ENCODE measurements at regions not wholly inside any gene's neighbourhood (a gene's known extent, or its start where the extent isn't known, plus 50 kb on each side); places are given as distances from the start of the nearest gene placed in this dataset.

- POLR2A ChIA-PET: no interaction called here
- CTCF ChIA-PET: no interaction called here
- no peak overlapping the region for H3K27ac ChIP-seq (ENCODE audit: low read depth, low read length)
Measured at GRCh38 chr7:46169384-46169755, 248.3 kb upstream of the IGFBP3 start.

GRCh38 chr7:46168671-46169383 lies 247.8 kb upstream of the IGFBP3 start:
- ChIA-PET CTCF (interaction anchor here (1.4 kb wide), 1 partner anchor 246 kb away, joined by 5 read pairs; no protein-coding TSS in a partner anchor), POLR2A (no interaction called here)
- no peak for DNase-seq (ENCODE audit: low read depth, low spot score)

More at GRCh38 chr7:46169384-46169755, 248.3 kb upstream of the IGFBP3 start:
- Histone ChIP-seq H3K9me3 (ENCODE audit: control insufficient read depth, insufficient read depth, low read length) (no peaks in the 10 kb centered on the region), H3K27me3 (ENCODE audit: control insufficient read depth, insufficient read depth, low read length) (no peaks in the 10 kb centered on the region), H3K4me3 (ENCODE audit: low read depth, low read length) (no peak overlapping the region)
- no peak for TF ChIP-seq CTCF (IDR thresholded peaks at IDR 0.05; ENCODE audit: low read depth, low read length)
- DNase-seq (ENCODE audit: low read depth, low spot score): no peak

GRCh38 chr7:46168231-46168630 lies 247.2 kb upstream of the IGFBP3 start:
- Histone ChIP-seq H3K4me3 (ENCODE audit: low read depth, low read length) (no peak overlapping the region), H3K27me3 (ENCODE audit: control insufficient read depth, insufficient read depth, low read length) (no peaks in the 10 kb centered on the region), H3K27ac (ENCODE audit: low read depth, low read length) (no peak overlapping the region), H3K9me3 (ENCODE audit: control insufficient read depth, insufficient read depth, low read length) (no peaks in the 10 kb centered on the region)
- no peak for DNase-seq (ENCODE audit: low read depth, low spot score)
- CTCF ChIA-PET: interaction anchor here (1.4 kb wide), 1 partner anchor 246 kb away, joined by 5 read pairs; no protein-coding TSS in a partner anchor
- POLR2A ChIA-PET: no interaction called here
- no peak for TF ChIP-seq CTCF (IDR thresholded peaks at IDR 0.05; ENCODE audit: low read depth, low read length)

More at GRCh38 chr7:46168671-46169383, 247.8 kb upstream of the IGFBP3 start:
- Histone ChIP-seq H3K27me3 (ENCODE audit: control insufficient read depth, insufficient read depth, low read length) (no peaks in the 10 kb centered on the region), H3K4me3 (ENCODE audit: low read depth, low read length) (no peak overlapping the region), H3K9me3 (ENCODE audit: control insufficient read depth, insufficient read depth, low read length) (no peaks in the 10 kb centered on the region), H3K27ac (ENCODE audit: low read depth, low read length) (no peak overlapping the region)
- TF ChIP-seq CTCF (IDR thresholded peaks at IDR 0.05; ENCODE audit: low read depth, low read length): no peak

- no peak for TF ChIP-seq CTCF (IDR thresholded peaks at IDR 0.05; ENCODE audit: low read depth, low read length)
- H3K4me3 ChIP-seq (ENCODE audit: low read depth, low read length): no peak overlapping the region
- POLR2A ChIA-PET: no interaction called here
- H3K9me3 ChIP-seq (ENCODE audit: control insufficient read depth, insufficient read depth, low read length): no peaks in the 10 kb centered on the region
- H3K27me3 ChIP-seq (ENCODE audit: control insufficient read depth, insufficient read depth, low read length): no peaks in the 10 kb centered on the region
- DNase-seq (ENCODE audit: low read depth, low spot score): no peak
- no peak overlapping the region for H3K27ac ChIP-seq (ENCODE audit: low read depth, low read length)
- CTCF ChIA-PET: no interaction called here
Measured at GRCh38 chr7:46165276-46165675, 244.2 kb upstream of the IGFBP3 start.

GRCh38 chr7:46164629-46165028 lies 243.6 kb upstream of the IGFBP3 start:
- CTCF ChIA-PET: no interaction called here

More at GRCh38 chr7:46164629-46165028, 243.6 kb upstream of the IGFBP3 start:
- Histone ChIP-seq H3K27me3 (ENCODE audit: control insufficient read depth, insufficient read depth, low read length) (no peaks in the 10 kb centered on the region), H3K4me3 (ENCODE audit: low read depth, low read length) (no peak overlapping the region), H3K27ac (ENCODE audit: low read depth, low read length) (no peak overlapping the region), H3K9me3 (ENCODE audit: control insufficient read depth, insufficient read depth, low read length) (no peaks in the 10 kb centered on the region)
- no peak for DNase-seq (ENCODE audit: low read depth, low spot score)
- POLR2A ChIA-PET: no interaction called here
- no peak for TF ChIP-seq CTCF (IDR thresholded peaks at IDR 0.05; ENCODE audit: low read depth, low read length)
